ENCODE measurements at regions not wholly inside any gene's neighbourhood (a gene's known extent, or its start where the extent isn't known, plus 50 kb on each side); places are given as distances from the start of the nearest gene placed in this dataset.

DNA sequence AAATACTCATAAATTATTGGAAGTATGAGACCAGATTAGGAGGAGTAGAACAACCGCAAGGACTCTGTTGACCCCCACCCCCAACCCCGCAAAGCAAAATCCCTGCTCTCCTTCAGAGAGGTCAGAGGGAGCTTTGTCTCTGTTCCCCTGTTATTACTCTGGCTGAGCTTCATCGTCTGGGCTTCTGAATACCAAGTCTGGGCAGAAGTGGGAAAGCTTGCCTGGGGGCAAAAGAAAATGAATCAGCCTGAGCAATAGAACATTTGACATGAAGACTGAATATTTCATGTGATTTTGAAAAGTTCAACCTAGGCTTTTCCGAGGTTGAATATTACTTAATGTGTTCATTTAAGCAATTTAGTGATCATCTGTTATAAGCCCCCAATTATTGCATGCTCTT lies 114.6 kb upstream of the ARHGAP28 start:
- Histone ChIP-seq H2AFZ (ENCODE audit: low read depth, low read length) (no peak overlapping the region), H3K9ac (ENCODE audit: low read length) (no peak overlapping the region), H3K27ac (ENCODE audit: low read length, poor library complexity, severe bottlenecking) (no peak overlapping the region), H3K4me2 (ENCODE audit: low read length, poor library complexity, severe bottlenecking) (no peak overlapping the region), H3K18ac (ENCODE audit: low read depth in 1 of 2, low read length in 2 of 2) (no peak overlapping the region), H3K4ac (ENCODE audit: low read depth in 1 of 2, low read length in 2 of 2) (no peak overlapping the region), H3K23ac (ENCODE audit: low read length in 2 of 2) (no peak overlapping the region), H3K79me1 (replicated peaks; ENCODE audit: low read length, poor library complexity, severe bottlenecking) (no peaks in the 10 kb centered on the region), H3K36me3 (ENCODE audit: control insufficient read depth in 1 of 2, insufficient read depth in 2 of 2, low read depth in 1 of 2, low read length in 2 of 2) (no peaks in the 10 kb centered on the region), H2BK15ac (ENCODE audit: low read depth, poor library complexity, severe bottlenecking) (no peak overlapping the region), H2BK120ac (ENCODE audit: low read depth, low read length) (no peak overlapping the region), H4K8ac (ENCODE audit: low read length) (no peak overlapping the region), H3K14ac (ENCODE audit: low read length in 2 of 2) (no peak overlapping the region), H2BK5ac (ENCODE audit: low read depth, low read length, poor library complexity, severe bottlenecking) (no peak overlapping the region), H4K91ac (ENCODE audit: low read length) (no peak overlapping the region), H3K4me1 (ENCODE audit: control insufficient read depth, insufficient read depth, low read depth, low read length) (no peaks in the 10 kb centered on the region), H2BK12ac (ENCODE audit: low read length in 2 of 2) (no peak overlapping the region), H3K9me3 (ENCODE audit: control insufficient read depth, low read length) (no peaks in the 10 kb centered on the region), H3K27me3 (ENCODE audit: control insufficient read depth in 1 of 2, insufficient read depth in 1 of 2, low read length in 2 of 2) (no peaks in the 10 kb centered on the region), H3K4me3 (ENCODE audit: insufficient read depth in 1 of 2, low read depth in 1 of 2, low read length in 2 of 2) (no peak overlapping the region), H2AK5ac (ENCODE audit: low read length, severe bottlenecking) (no peak overlapping the region)
- no peak for DNase-seq
- WGBS: 87% methylated on average over 3 of the region's 4 CpGs

DNA sequence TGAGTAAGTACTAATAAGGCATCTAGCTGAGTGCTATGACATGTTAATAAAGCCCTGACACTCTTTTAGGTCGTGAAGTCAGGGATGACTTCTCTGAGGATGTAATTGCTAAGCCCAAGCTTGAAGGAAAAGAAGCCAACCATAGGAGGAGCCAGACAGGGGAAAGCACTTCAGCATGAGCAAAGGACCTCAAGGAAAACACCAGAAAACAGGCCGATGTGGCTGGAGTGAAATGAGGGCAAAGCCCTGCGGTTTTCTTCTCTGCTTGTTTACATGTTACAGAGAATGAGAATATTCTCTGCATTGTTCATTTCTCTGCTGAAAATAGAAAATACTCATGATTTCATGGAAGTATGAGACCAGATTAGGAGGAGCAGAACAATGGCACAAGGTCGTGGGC lies 112.5 kb upstream of the ARHGAP28 start:
- Histone ChIP-seq H4K91ac (ENCODE audit: low read length) (no peak overlapping the region), H3K9me3 (ENCODE audit: control insufficient read depth, low read length) (no peaks in the 10 kb centered on the region), H2AK5ac (ENCODE audit: low read length, severe bottlenecking) (no peak overlapping the region), H3K9ac (ENCODE audit: low read length) (no peak overlapping the region), H2BK12ac (ENCODE audit: low read length in 2 of 2) (no peak overlapping the region), H3K23ac (ENCODE audit: low read length in 2 of 2) (no peak overlapping the region), H2BK15ac (ENCODE audit: low read depth, poor library complexity, severe bottlenecking) (no peak overlapping the region), H3K27me3 (ENCODE audit: control insufficient read depth in 1 of 2, insufficient read depth in 1 of 2, low read length in 2 of 2) (no peaks in the 10 kb centered on the region), H2BK5ac (ENCODE audit: low read depth, low read length, poor library complexity, severe bottlenecking) (no peak overlapping the region), H3K14ac (ENCODE audit: low read length in 2 of 2) (no peak overlapping the region), H3K27ac (ENCODE audit: low read length, poor library complexity, severe bottlenecking) (no peak overlapping the region), H3K4ac (ENCODE audit: low read depth in 1 of 2, low read length in 2 of 2) (no peak overlapping the region), H4K8ac (ENCODE audit: low read length) (no peak overlapping the region), H3K4me2 (ENCODE audit: low read length, poor library complexity, severe bottlenecking) (no peak overlapping the region), H2BK120ac (ENCODE audit: low read depth, low read length) (no peak overlapping the region), H3K18ac (ENCODE audit: low read depth in 1 of 2, low read length in 2 of 2) (no peak overlapping the region), H2AFZ (ENCODE audit: low read depth, low read length) (no peak overlapping the region), H3K4me3 (ENCODE audit: insufficient read depth in 1 of 2, low read depth in 1 of 2, low read length in 2 of 2) (no peak overlapping the region), H3K4me1 (ENCODE audit: control insufficient read depth, insufficient read depth, low read depth, low read length) (no peaks in the 10 kb centered on the region), H3K79me1 (replicated peaks; ENCODE audit: low read length, poor library complexity, severe bottlenecking) (no peaks in the 10 kb centered on the region), H3K36me3 (ENCODE audit: control insufficient read depth in 1 of 2, insufficient read depth in 2 of 2, low read depth in 1 of 2, low read length in 2 of 2) (no peaks in the 10 kb centered on the region)
- DNase-seq: no peak
- WGBS: 72% methylated on average over 3 of the region's 4 CpGs

GRCh38 chr18:6621437-6621836 lies 108.1 kb upstream of the ARHGAP28 start:
- Histone ChIP-seq H3K79me1 (replicated peaks; ENCODE audit: low read length, poor library complexity, severe bottlenecking) (no peaks in the 10 kb centered on the region), H3K4me3 (ENCODE audit: insufficient read depth in 1 of 2, low read depth in 1 of 2, low read length in 2 of 2) (no peak overlapping the region), H3K27me3 (ENCODE audit: control insufficient read depth in 1 of 2, insufficient read depth in 1 of 2, low read length in 2 of 2) (no peaks in the 10 kb centered on the region), H2BK120ac (ENCODE audit: low read depth, low read length) (no peak overlapping the region), H3K9ac (ENCODE audit: low read length) (no peak overlapping the region), H3K36me3 (ENCODE audit: control insufficient read depth in 1 of 2, insufficient read depth in 2 of 2, low read depth in 1 of 2, low read length in 2 of 2) (no peaks in the 10 kb centered on the region), H3K4ac (ENCODE audit: low read depth in 1 of 2, low read length in 2 of 2) (no peak overlapping the region), H3K4me2 (ENCODE audit: low read length, poor library complexity, severe bottlenecking) (no peak overlapping the region), H3K23ac (ENCODE audit: low read length in 2 of 2) (no peak overlapping the region), H2BK12ac (ENCODE audit: low read length in 2 of 2) (no peak overlapping the region), H2BK15ac (ENCODE audit: low read depth, poor library complexity, severe bottlenecking) (no peak overlapping the region), H2BK5ac (ENCODE audit: low read depth, low read length, poor library complexity, severe bottlenecking) (no peak overlapping the region), H3K14ac (ENCODE audit: low read length in 2 of 2) (no peak overlapping the region), H2AK5ac (ENCODE audit: low read length, severe bottlenecking) (no peak overlapping the region), H3K4me1 (ENCODE audit: control insufficient read depth, insufficient read depth, low read depth, low read length) (peaks cover 3% of the 10 kb centered on the region), H3K27ac (ENCODE audit: low read length, poor library complexity, severe bottlenecking) (no peak overlapping the region), H3K9me3 (ENCODE audit: control insufficient read depth, low read length) (no peaks in the 10 kb centered on the region), H4K91ac (ENCODE audit: low read length) (no peak overlapping the region), H3K18ac (ENCODE audit: low read depth in 1 of 2, low read length in 2 of 2) (no peak overlapping the region), H4K8ac (ENCODE audit: low read length) (no peak overlapping the region), H2AFZ (ENCODE audit: low read depth, low read length) (no peak overlapping the region)
- 82% methylated on average over 3 of the region's 4 CpGs for WGBS
- DNase-seq: no peak

DNA sequence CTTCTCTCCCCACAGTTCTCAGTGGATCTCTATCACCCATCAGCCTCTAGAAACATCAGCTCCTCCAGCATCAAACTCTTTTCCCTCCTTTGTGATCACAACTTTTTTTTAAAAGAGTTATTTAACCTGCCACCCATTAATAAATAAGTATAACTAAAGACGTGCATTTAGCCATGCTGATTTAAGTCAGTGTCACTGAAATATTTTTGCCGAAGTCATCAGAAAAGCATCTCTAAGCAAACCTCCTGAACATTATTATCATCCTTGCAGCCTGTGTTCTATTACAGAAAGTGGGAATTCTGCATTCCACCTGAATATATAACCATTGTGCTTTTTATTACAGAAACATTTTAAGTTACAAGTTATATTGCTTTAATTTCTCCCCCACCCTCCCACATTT lies 106.2 kb upstream of the ARHGAP28 start:
- Histone ChIP-seq H3K4me1 (ENCODE audit: control insufficient read depth, insufficient read depth, low read depth, low read length) (peaks cover 3% of the 10 kb centered on the region), H3K4me3 (ENCODE audit: insufficient read depth in 1 of 2, low read depth in 1 of 2, low read length in 2 of 2) (no peak overlapping the region), H2BK15ac (ENCODE audit: low read depth, poor library complexity, severe bottlenecking) (no peak overlapping the region), H3K4me2 (ENCODE audit: low read length, poor library complexity, severe bottlenecking) (no peak overlapping the region), H3K4ac (ENCODE audit: low read depth in 1 of 2, low read length in 2 of 2) (no peak overlapping the region), H3K27ac (ENCODE audit: low read length, poor library complexity, severe bottlenecking) (no peak overlapping the region), H3K23ac (ENCODE audit: low read length in 2 of 2) (no peak overlapping the region), H4K8ac (ENCODE audit: low read length) (no peak overlapping the region), H3K18ac (ENCODE audit: low read depth in 1 of 2, low read length in 2 of 2) (no peak overlapping the region), H2BK120ac (ENCODE audit: low read depth, low read length) (no peak overlapping the region), H3K79me1 (replicated peaks; ENCODE audit: low read length, poor library complexity, severe bottlenecking) (no peaks in the 10 kb centered on the region), H2AK5ac (ENCODE audit: low read length, severe bottlenecking) (no peak overlapping the region), H3K14ac (ENCODE audit: low read length in 2 of 2) (no peak overlapping the region), H3K36me3 (ENCODE audit: control insufficient read depth in 1 of 2, insufficient read depth in 2 of 2, low read depth in 1 of 2, low read length in 2 of 2) (no peaks in the 10 kb centered on the region), H2AFZ (ENCODE audit: low read depth, low read length) (no peak overlapping the region), H3K9me3 (ENCODE audit: control insufficient read depth, low read length) (no peaks in the 10 kb centered on the region), H2BK12ac (ENCODE audit: low read length in 2 of 2) (no peak overlapping the region), H3K27me3 (ENCODE audit: control insufficient read depth in 1 of 2, insufficient read depth in 1 of 2, low read length in 2 of 2) (no peaks in the 10 kb centered on the region), H2BK5ac (ENCODE audit: low read depth, low read length, poor library complexity, severe bottlenecking) (no peak overlapping the region), H4K91ac (ENCODE audit: low read length) (no peak overlapping the region), H3K9ac (ENCODE audit: low read length) (peak overlapping the region; percentile 0)
- WGBS: 62% methylated on average over 2 of the region's 2 CpGs
- DNase-seq: no peak

All from mesenchymal stem cell (in vitro differentiated cells and primary cell).